CD4-positive, alpha-beta T cell treated with Interleukin-15 for 1 hour (primary cell): ENCODE measurements at regions not wholly inside any gene's neighbourhood (a gene's known extent, or its start where the extent isn't known, plus 50 kb on each side); places are given as distances from the start of the nearest gene placed in this dataset.
"Not testable (repeated sequence)": the region's sequence is repeated elsewhere in the genome, so short reads cannot be mapped to it uniquely, and the experiment has no call there.

Experiments used
- DNase-seq: peaks from one replicate; pipeline ENCODE4 v3.0.0-alpha.2; 2020

DNA sequence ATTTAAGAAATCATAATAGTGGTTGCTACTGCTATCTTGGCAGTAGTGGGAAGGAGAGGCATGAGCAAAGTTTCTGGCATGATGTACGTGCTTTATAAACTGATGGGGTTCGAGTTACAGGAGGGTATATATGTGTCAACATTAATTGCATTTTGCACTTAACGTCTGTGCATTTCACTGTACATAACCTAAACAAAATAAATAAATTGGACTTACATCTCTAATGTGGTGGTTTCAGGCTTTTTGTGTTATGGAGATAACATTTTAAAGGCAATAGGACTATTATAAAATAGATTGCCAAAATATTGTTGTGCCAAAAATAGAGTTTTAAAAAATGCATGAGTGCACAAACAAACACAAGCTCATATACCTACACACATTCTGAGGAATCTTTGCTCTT is 1001.1 kb upstream of the GJE1 start:
- DNase-seq = no peak

DNA sequence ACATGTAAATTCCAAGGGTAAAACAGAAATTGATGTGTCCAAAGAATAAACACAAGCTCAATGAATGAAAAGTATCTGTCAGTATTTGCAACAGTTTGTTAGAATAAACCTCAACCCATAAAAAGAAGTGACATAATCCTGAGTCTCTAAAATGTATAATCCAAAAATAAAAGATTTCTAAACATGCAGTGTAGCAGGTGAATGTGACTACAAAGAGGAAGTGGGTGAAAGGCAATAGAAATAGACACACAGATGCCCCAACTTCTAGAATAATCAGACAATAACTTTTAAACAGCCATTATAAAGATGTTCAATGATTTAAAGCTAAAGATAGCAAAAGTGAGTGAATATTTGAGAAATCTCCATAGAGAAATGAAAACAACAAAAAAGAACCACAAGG is 1009.2 kb upstream of the GJE1 start:
- DNase-seq = no peak

DNA sequence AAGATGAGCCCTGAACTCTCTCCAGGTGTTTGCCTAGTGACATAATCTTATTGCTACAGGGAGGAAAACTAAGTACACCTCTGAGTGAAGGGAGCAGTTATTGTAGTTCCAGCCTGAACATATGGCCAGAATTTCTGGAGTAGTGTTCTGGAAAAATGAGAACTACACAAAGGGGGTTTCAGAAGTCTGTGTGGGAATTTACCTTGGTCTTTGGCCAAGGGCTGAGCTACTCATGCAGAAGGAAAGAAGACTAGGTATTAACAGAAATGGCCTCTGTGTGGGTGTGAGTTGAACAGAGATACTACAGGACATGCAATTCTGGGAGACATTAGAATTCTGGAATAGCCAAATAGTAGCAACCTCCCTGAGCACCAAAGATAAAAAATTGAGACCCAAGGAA is 1009.7 kb upstream of the GJE1 start:
- no peak for DNase-seq

DNA sequence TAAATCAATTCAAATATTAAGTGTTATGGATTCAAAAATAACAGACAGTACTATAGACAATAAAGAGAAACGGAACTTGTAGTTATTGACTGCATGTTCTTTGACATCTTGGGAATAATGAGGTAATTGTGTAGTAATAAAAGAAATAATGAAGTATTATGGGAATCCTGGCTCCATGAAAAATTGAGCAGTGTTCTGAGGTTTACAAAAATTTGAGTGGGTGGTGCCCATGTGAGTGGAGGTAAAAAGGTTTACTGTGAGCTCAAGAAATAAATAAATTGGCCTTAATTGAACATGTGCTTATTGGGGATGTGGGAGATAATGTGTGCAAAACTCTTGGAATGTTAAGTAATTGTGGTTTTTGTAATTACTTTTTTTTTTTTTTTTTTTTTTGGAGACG is 1013.7 kb upstream of the GJE1 start:
- DNase-seq = no peak

DNA sequence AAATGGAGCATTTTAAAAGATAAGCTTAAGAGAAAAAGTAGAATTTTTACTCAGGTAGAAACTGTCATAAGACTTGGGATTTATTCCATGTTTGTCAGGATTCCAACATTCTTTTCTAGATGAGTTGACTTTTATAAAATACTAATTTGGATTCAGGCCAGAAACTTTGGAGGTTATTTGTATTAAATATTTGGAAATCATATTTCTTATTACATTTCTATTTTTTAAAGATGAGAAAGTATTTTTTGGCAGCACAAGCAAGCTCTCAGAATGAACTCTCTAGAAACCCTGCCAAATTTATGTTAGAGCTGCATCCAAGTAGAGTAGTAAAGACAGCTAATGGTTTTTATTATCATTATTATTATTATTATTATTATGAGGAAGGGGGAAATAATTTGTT is 1014.9 kb upstream of the GJE1 start:
- no peak for DNase-seq

DNA sequence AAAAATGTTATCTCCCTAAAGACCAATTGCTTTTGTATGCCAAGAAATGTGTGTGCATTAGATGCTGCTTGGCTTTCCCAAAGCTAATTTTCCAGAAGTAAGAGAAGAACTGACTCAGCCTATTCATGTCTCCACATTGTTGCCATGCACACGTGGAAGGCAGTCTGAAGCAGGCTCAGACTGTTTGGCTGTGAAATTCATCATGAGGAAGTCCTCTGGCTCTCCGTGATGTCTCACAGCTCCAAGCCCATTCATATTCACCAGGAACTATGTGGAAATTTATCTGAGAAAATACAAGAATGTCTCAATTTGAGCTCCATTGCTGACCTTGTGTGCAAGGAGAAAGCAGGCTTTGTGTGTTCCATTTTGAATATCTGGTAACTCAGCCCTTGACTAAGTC is 1022.2 kb upstream of the GJE1 start:
- no peak for DNase-seq

DNA sequence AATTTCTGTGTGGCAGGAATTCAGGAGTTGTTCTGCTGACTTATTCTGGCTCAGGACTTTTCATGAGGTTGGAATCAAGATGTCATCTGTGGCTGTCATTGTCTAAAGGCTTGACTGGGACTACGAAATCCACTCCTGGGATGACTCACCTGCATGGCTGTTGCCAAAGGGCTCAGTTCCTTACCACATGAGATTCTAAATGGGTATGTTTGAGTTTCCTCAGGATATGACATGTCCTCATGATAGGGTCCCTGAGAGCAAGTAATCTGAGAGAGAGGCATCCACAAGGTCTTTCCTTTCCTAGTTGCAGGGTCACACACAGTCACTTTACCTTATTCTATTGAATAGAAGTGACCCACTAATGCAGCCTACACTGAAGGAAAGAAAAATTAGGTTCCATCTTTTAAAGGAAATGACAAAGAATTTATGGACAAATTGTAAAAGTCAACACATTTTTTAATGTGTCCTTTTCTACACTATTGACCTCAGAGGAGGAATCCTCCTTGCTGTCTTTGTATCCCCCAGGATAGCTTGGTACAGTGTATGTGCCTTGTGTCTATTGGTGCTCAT is 1025.0 kb upstream of the GJE1 start:
- no peak for DNase-seq

DNA sequence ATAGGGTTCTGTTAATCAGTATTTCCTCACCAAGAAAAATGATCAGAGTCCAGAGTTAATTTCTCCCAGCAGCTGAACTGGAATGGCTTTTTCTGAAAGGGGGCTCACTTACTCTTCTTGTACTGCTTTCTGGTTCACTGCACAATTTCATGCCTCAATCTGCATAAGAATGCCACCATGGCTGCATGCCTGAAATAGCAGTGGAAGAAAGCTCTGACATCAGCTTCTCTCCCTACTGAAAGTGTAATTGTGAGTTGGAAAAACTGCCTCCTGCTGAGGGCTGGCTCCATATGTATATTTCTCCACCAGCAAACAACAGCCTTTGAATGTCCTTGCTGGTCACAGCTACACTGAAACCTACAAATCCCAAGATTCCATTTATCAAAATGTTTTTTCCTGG is 1027.2 kb upstream of the GJE1 start:
- DNase-seq = no peak

DNA sequence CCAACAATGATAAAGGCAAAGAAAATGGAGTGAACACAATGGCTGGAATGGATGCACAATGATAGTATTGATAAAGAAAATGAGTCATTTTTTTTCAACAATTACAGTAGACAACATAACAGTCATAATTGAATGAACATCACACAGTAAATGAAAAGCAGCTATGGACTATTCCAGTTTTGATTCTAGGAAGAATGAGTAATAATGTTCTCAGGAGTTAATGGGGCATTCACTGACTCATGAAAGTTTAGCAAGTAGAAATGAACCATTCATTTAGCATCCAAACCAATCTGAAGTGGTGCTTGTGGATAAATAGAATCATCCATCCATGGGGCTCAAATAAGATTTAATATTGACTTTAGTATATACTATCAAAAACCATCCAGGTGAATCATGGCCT is 1029.5 kb upstream of the GJE1 start:
- DNase-seq = no peak

DNA sequence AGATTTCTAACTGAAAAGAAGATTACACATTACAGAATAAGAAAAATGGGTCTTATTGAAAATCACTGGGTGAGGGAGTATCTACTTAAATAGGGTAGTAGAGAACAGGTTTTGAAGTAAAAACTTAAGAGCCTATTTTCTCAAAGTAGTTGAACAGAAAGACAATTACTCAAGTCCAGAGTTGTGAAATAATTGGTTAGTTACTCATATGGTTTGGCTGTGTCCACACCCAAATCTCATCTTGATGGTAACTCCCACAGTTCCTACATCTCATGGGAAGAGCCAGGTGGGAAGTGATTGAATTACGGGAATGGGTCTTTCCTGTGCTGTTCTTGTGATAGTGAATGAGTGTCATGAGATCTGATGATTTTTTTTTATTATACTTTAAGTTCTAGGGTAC is 1035.3 kb upstream of the GJE1 start:
- DNase-seq = no peak

DNA sequence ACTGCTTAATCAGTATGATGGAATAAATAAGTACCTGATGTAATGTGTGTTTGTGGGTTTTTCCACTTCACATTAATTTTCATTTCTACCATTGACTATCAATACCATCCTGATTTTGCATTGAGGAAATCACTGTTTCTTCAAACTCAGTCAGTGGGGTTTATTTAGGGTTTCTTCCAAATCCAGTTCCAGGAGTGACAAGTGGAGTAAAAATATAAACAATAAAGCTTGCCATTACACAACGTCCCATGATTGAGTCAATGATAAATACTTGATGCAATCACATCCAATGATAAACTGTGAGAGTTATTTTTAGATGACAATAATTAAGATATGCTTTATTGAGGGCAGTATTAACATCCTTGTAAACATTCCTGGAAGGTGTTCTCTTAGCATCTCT is 1037.4 kb upstream of the GJE1 start:
- DNase-seq = no peak

DNA sequence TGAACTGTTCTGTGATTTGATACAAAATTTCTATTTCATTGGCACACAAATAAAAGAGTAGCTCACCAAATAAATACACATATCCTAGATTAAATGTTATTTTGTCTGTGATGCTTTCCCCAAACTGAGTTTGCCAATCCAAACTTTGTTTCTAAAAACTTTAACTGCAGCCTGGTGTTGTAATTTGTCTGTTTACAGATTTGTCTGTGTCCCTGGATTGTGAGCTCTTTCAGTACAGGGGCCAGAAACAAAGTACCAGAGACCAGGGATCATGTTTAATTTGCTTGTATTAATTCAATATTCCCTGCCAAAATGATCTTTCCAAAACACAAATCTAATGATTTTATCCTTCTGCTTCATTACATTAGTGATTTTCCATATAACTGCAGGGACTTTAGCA is 1044.6 kb upstream of the GJE1 start:
- DNase-seq = no peak

DNA sequence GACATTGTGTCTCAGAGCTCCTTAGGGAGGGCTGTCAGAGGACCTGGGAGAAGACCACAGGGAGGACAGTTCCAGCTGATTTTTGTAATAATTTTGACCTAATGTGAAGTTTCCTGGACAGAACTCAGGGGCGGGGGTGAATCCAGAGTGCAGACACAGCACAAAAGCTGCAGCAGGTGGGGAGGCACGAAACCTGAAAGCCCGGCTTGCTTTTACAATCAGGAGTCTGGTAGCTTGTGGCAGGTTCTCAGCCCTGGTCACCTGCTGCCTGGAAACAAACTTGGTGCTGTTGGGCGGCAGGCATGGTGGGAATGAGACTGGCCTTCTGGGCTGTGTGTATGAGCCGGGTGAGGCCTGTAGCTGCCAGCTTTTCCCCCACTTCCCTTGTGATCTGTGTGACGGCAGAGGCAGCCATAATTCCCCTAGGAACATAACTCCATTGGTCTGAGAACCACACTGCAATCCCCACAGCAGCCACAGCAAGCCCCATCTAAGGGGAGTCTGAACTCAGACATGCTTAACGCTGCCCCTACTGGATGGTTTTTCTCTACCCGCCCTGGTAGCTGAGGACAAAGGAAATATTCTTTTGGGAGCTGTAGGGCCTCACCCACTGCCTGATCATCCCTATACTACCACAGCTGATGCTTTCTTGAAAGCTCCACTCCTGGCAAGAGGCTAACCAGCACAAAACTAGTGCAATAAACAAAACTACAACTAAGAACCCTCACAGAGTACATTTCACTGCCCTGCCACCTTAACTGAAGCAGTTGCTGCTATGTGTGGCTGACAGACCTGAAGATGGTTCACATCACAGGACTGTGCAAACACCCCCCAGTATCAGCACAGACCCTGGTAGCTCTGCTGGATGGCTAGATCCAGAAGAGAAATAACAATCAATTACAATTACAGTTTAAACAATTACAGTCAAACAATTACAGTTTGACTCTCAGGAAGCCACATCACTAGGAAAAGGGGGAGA is 1055.1 kb upstream of the GJE1 start:
- DNase-seq = no peak

DNA sequence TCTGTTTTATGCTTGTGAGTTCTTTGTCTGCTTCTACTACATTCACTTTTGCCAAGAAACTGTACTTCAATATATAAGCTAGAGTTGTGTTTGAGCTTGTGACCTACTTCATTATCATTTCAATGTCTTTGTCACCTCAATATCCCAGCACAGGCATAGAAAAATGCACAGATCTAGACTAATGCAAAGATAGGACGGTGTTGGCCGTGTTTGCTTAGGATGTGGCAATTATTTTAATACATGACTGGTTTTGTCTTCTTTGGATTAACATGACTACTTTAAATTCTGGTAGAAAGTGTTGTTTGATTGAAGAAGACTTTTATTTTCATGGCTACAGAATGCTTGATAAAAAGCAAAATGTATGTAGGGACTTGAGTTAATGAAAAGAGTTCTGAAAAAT is 1075.0 kb upstream of the GJE1 start:
- DNase-seq = no peak

DNA sequence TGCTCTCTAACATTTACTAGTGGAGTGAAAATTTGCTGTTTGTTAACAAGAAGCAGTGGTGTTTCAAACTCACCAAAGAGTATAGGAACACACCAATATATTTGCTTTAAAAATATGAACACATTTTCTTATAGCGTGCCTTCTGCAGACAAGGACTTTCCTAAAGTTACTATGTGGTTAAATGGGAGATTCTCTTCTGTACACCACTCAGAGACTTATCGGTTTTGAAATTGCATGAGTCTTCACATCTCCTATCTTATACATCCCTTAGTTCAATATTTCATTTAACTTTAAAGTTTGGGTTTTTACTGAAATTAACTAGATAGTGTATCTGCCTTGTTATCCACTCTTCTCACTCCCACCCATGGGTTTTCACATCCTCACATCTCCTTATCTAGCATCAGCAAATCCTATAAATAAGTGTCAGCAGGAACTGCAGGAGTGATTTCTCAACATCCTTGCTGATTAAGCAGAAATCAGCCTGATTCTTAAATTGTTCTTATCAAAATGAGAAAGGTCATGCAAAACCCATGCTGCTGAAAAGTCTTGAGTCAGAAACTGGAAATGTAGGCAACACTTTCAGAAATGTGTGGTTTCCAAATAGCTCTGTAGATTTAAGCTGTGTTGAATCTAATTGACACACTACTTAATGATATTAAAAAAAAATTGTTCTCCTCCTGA is 1075.6 kb upstream of the GJE1 start:
- DNase-seq = no peak

DNA sequence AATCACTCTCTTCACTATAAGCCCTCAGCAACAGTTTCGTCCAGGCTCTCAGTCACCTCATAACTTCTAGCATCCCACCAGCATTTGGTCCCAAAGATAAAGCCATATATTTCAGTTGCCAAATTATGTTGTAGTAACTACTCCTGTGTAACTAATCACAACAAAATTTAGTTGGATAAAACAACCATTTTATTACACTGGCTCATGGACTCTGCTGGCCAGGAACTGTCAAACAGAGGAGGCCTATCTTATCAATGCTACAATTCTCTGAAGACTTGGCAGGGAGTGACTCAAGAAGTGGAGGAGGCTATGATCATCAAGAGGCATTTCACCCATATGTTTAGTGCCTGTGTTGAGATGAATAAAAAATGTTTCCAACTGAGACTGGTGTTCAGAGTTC is 1082.3 kb upstream of the GJE1 start:
- no peak for DNase-seq

DNA sequence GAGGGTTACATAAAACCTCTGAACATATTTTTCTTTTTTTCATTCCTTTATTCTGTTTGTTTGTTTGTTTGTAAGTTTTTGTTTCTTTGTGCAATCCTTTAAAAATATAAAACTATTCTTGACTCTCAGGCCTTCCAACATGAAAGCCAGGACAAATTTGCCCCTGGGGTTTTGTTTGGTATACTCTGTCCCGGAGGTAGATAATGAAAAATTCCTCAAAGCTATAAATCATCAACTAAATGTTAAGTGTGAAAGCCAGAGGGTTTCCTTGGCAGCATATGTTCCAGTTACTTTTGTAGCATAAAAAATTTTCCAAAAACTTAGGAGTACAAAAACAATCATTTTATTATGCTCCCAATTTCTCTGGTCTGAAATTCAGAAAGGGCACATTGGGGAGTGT is 1084.3 kb upstream of the GJE1 start:
- DNase-seq = no peak

DNA sequence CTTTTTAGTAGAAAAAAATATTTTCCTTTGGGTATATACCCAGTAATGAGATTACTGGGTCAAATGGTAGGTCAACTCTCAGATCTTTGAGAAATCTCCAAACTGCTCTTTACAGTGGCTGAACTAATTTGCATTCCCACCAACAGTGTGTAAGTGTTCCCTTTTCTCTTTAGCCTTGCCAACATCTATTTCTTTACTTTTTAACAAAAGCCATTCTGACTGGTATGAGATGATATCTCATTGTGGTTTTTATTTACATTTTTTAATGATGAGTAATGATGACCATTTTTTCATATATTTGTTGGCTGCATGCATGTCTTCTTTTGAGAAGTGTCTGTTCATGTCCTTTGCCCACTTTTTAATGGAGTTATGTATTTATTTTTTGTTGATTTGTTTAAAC is 1086.2 kb upstream of the GJE1 start:
- DNase-seq = not testable (repeated sequence)

DNA sequence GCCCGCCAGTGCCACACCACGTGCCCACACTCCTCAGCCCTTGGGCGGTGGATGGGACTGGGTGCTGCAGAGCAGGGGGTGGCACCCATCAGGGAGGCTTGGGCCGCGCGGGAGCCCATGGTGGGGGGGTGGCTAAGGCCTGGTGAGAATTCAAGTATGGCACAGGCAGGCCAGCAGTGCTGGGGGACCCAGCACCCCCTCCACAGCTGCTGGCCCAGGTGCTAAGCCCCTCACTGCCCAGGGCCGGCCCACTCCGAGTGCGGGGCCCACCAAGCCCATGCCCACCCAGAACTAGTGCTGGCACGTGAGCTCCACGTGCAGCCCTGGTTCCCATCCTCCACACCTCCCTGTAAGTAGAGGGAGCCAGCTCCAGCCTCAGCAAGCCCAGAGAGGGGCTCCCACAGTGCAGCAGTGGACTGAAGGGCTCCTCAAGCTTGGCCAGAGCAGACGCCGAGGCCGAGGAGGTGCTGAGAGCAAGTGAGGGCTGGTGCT is 1091.1 kb upstream of the GJE1 start:
- no peak for DNase-seq

DNA sequence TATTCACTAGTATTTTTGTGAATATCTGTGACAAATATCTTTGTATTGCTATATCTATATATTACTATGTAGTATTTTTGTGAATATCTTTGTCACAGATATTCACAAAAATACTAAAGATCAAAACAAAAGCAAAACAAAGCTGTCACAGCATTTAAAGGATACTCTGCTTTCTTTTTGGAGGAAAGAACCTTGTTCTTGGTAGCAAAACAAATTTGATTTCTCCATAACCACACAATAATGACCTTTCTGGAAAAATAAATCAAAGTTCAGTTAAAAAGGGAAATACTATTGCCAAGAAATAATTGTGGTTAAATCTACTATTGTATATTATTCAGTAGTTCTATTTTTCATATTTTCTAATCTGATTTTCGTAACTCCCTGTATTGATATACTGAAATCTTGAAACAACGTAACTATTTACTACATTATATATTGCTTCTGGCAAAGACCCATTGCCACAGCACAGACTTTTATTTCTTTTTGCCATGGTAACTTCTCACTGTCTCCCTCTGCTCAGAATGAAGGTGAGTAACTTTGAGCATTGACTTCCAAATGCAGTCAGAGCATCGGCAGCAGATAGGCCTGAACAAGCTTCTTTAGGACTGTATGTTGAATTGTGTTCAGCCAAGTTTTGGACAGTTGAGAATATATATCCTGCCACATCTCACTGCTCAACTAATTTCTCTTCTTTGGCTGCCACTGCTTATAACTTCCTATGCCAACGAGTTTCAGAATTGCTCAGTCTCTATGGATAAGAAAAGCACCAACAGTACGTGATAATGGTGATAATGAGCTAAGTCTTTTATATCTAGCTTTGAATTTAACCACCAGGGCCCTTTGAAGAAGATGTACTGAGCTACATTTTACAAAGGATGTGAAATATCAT is 1097.2 kb upstream of the GJE1 start:
- DNase-seq = no peak

DNA sequence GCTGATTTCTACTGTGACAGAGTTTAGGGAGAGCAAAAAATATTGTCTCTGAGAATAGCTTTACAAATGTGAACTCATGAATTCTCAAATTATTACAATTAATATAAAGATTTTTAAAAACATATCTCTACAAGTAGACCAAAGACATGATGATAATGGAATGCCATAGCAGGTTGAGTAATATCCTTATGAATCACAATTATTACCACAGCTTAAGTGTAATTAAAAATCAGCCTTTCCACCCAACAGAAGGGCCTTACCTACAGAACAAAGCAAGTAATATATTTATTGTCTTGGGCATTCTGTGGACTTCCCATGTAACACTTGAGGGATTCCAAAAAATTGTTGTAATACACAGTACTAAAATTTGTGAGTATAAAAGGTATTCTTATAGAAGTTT is 1099.6 kb upstream of the GJE1 start:
- DNase-seq = no peak

DNA sequence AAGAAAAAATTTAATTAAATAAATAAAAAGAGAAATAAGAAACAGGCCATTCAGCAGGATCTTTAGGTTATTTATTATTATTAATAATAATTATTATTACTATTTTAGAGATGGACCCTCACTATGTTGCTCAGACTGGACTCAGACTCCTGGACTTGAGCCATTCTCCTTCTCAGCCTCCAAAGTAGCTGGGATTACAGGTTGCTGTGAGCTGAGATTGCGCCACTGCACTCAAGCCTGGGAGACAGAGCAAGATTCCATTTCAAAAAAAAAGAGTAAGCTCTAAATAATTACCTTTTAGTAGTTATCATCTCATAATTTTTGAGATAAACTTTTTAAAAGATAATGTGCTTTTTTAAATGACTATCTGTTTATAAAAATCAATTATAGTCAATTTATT is 1102.8 kb upstream of the GJE1 start:
- no peak for DNase-seq

DNA sequence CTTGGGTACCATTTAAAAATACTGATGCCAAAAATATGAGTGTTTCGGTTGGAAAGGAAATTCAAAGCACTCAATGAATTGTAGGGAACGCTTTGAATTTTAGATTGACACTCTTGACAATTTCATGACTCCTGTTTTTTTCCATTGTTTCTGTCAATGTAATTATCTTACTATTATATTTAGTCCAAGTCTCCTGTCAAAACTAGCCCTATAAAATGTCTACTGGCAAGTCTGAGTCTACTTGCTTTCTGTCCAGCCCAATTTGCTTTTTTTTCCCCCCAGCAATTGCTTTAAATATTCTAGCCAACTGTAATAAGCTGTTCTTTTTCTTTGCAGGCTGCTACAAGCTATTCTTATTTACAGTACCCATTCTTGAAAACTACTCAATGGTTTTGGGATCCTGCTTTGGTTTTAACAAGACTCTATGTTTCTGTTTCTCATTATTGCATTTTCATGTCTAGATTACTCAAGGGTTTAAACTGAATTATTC is 1103.9 kb upstream of the GJE1 start:
- DNase-seq = no peak
